Endothelial cell of umbilical vein (primary cell): ENCODE measurements at regions not wholly inside any gene's neighbourhood (a gene's known extent, or its start where the extent isn't known, plus 50 kb on each side); places are given as distances from the start of the nearest gene placed in this dataset.

Source experiments
- BruUV-seq: library from RNA; stranded (reverse); fragments of 400-500 nt; replicated peaks from 2 replicates; lab custom pipeline; 2021; lab: Mats Ljungman, UMichigan
- CTCF ChIA-PET: fragments of 300-600, 350-600 bp; sonication (Branson Sonifier 250); formaldehyde crosslinking; loops from one replicate; lab custom pipeline; 2021; ENCODE audit warnings: antibody characterized with exemption, inconsistent platforms; lab: Charles Lee
- POLR2A ChIA-PET: fragments of 300-600, 350-600 bp; sonication (Branson Sonifier 250); formaldehyde crosslinking; loops from one replicate; lab custom pipeline; 2021; ENCODE audit warnings: antibody characterized with exemption, inconsistent platforms; lab: Charles Lee
- DNase-seq: peaks from one replicate; pipeline ENCODE4 v3.0.0-alpha.2; 2011; ENCODE audit warnings: low read depth, low spot score
- FAIRE-seq: peaks from 2 replicates; lab custom pipeline; 2011; peaks lifted over from hg19 to GRCh38; lab: Jason Lieb, UNC
- H2AFZ ChIP-seq: 2 replicates; pipeline ENCODE4 v1.6.0; 2012; ENCODE audit warnings: low read depth, low read length, control low read depth, inconsistent platforms
- H3K27ac ChIP-seq: 2 replicates; pipeline ENCODE4 v1.5.1; 2011; ENCODE audit warnings: low read depth, mild to moderate bottlenecking, control low read depth, low read length, moderate library complexity; ENCODE audit not compliant: insufficient read depth
- H3K27me3 ChIP-seq, 2 experiments: 2 replicates each; pipeline versions ENCODE4 v1.6.0 to v1.6.1; 2011; ENCODE audit warnings: low read length in 2 of 2, mixed read lengths in 1 of 2; ENCODE audit not compliant: control insufficient read depth in 2 of 2, insufficient read depth in 2 of 2
- H3K36me3 ChIP-seq, 2 experiments: 2 replicates in 1 of 2; 3 replicates in 1 of 2; pipeline ENCODE4 v1.5.1; 2011; ENCODE audit warnings: low read length in 2 of 2, mild to moderate bottlenecking in 1 of 2, moderate library complexity in 1 of 2; ENCODE audit not compliant: control insufficient read depth in 2 of 2, insufficient read depth in 2 of 2; ENCODE audit errors: extremely low read depth in 1 of 2
- H3K4me1 ChIP-seq: 3 replicates; pipeline ENCODE4 v1.5.1; 2011; ENCODE audit warnings: mild to moderate bottlenecking, low read length; ENCODE audit not compliant: control insufficient read depth, insufficient read depth; ENCODE audit errors: extremely low read depth
- H3K4me2 ChIP-seq: 2 replicates; pipeline ENCODE4 v1.6.1; 2011; ENCODE audit warnings: low read length, control low read depth, mixed read lengths; ENCODE audit not compliant: insufficient read depth
- H3K4me3 ChIP-seq, 3 experiments: fragments of 200-600 bp in 1 of 3; sonication (generic), shearing (Covaris generic) in 1 of 3; replicated peaks in 1 of 3; 2 replicates each; pipeline ENCODE4 v1.5.1; 2011 to 2016; ENCODE audit warnings: control low read depth in 3 of 3, low read length in 3 of 3, mild to moderate bottlenecking in 2 of 3, inconsistent platforms in 1 of 3, low read depth in 1 of 3, moderate library complexity in 1 of 3; ENCODE audit not compliant: insufficient read depth in 1 of 3
- H3K79me2 ChIP-seq: 2 replicates; pipeline ENCODE4 v1.6.0; 2012; ENCODE audit warnings: low read length, inconsistent platforms; ENCODE audit not compliant: control insufficient read depth, insufficient read depth
- H3K9ac ChIP-seq: replicated peaks from 2 replicates; pipeline ENCODE3; 2011; ENCODE audit warnings: low read length, control low read depth; ENCODE audit not compliant: insufficient read depth; ENCODE audit errors: extremely low read depth
- H3K9me1 ChIP-seq: replicated peaks from 3 replicates; pipeline ENCODE4 v1.6.0; 2011; ENCODE audit warnings: mild to moderate bottlenecking, low read length; ENCODE audit not compliant: control insufficient read depth, insufficient read depth; ENCODE audit errors: extremely low read depth
- H3K9me3 ChIP-seq: replicated peaks from 2 replicates; pipeline ENCODE4 v1.5.1; 2012; ENCODE audit warnings: low read length, inconsistent platforms; ENCODE audit not compliant: control insufficient read depth, insufficient read depth
- H4K20me1 ChIP-seq: replicated peaks from 2 replicates; pipeline ENCODE3; 2011; ENCODE audit warnings: mild to moderate bottlenecking, low read length; ENCODE audit not compliant: control insufficient read depth, insufficient read depth; ENCODE audit errors: extremely low read depth
- CTCF ChIP-seq, 2 donors: IDR thresholded peaks; 1 replicate in 1 of 2; 2 replicates in 1 of 2; pipeline ENCODE4 v1.5.1; 2011; ENCODE audit warnings: low read length in 2 of 2, mild to moderate bottlenecking in 2 of 2, moderate library complexity in 2 of 2, control low read depth in 1 of 2, inconsistent platforms in 1 of 2, low read depth in 1 of 2; ENCODE audit not compliant: insufficient read depth in 1 of 2; ENCODE audit errors: extremely low read depth in 1 of 2
- FOS ChIP-seq: IDR thresholded peaks from 2 replicates; pipeline ENCODE4 v1.6.1; 2011; ENCODE audit warnings: mild to moderate bottlenecking, low read length, moderate library complexity, borderline replicate concordance; ENCODE audit not compliant: insufficient read depth
- JUN ChIP-seq: IDR thresholded peaks from 2 replicates; pipeline ENCODE4 v1.6.1; 2011; ENCODE audit warnings: borderline replicate concordance, low read depth; ENCODE audit not compliant: insufficient read length, insufficient read depth
- dilution Hi-C: fragments of 300-500 bp; cut with MboI; formaldehyde crosslinking; loops from one replicate; pipeline ENCODE4 v1.15.0; 2019; ENCODE audit warnings: low sequenced_read_pairs; ENCODE audit not compliant: extremely low pct_ligation_motif_present
- intact Hi-C: fragments of 100-400 bp; cut with micrococcal nuclease; formaldehyde crosslinking; loops from one replicate; pipeline ENCODE4 v1.10.0; 2022

GRCh38 chr11:104812103-104812788, 86.0 kb downstream of the CASP12 start:
- BruUV-seq = no TSS peak
- no peaks in the 10 kb centered on the region for H3K9me1 ChIP-seq
- H3K4me1 ChIP-seq = no peaks in the 10 kb centered on the region
- FAIRE-seq = no peak
- no peak overlapping the region for H3K27ac ChIP-seq
- dilution Hi-C loops = no loop called here
- H3K9ac ChIP-seq = no peak overlapping the region
- no peak for DNase-seq
- no peaks in the 10 kb centered on the region for H3K79me2 ChIP-seq
- no peak overlapping the region for H2AFZ ChIP-seq
- CTCF ChIA-PET = no interaction called here
- intact Hi-C loops = no loop called here
- POLR2A ChIA-PET = no interaction called here
- no peaks in the 10 kb centered on the region for H4K20me1 ChIP-seq
- H3K36me3 ChIP-seq = no peaks in the 10 kb centered on the region
- no peaks in the 10 kb centered on the region for H3K27me3 ChIP-seq
- H3K4me2 ChIP-seq = no peak overlapping the region
- TF ChIP-seq FOS (no peak), JUN (no peak)
- H3K9me3 ChIP-seq = no peaks in the 10 kb centered on the region
- no peak overlapping the region for H3K4me3 ChIP-seq

- Histone ChIP-seq H3K9ac (no peak overlapping the region), H3K79me2 (no peaks in the 10 kb centered on the region), H2AFZ (no peak overlapping the region), H3K36me3 (no peaks in the 10 kb centered on the region), H3K27ac (no peak overlapping the region), H3K4me1 (no peaks in the 10 kb centered on the region), H3K9me3 (no peaks in the 10 kb centered on the region), H4K20me1 (no peaks in the 10 kb centered on the region), H3K27me3 (no peaks in the 10 kb centered on the region), H3K4me2 (no peak overlapping the region), H3K9me1 (no peaks in the 10 kb centered on the region), H3K4me3 (no peak overlapping the region)
- FAIRE-seq = no peak
- CTCF ChIA-PET = no interaction called here
- TF ChIP-seq CTCF (IDR thresholded peaks at IDR 0.05; ENCODE audit: extremely low read depth in 1 of 2, insufficient read depth in 1 of 2, low read depth in 1 of 2, low read length in 2 of 2) = no peak
- POLR2A ChIA-PET = no interaction called here
- BruUV-seq = no TSS peak
- intact Hi-C loops = no loop called here
- dilution Hi-C loops = no loop called here
- no peak for DNase-seq
Measured at GRCh38 chr11:104803776-104804175, 94.5 kb downstream of the CASP12 start.
